Gastrocnemius medialis (tissue), 4 donors: ENCODE measurements at regions not wholly inside any gene's neighbourhood (a gene's known extent, or its start where the extent isn't known, plus 50 kb on each side); places are given as distances from the start of the nearest gene placed in this dataset.

Source experiments
- POLR2A ChIP-seq, 2 donors: fragments of 450-650 bp; IDR thresholded peaks; one replicate each; pipeline ENCODE4 v1.6.1; 2017; ENCODE audit warnings: antibody characterized with exemption in 2 of 2, mild to moderate bottlenecking in 2 of 2, moderate library complexity in 2 of 2
- TF ChIP-seq, protein P1 (sequence below), 5 experiments: fragments of 450-650 bp in 3 of 5; fragments of 200-600 bp in 2 of 5; sonication (generic) in 2 of 5; IDR thresholded peaks in 4 of 5; conservative IDR thresholded peaks in 1 of 5; 1 replicate in 4 of 5; 2 replicates in 1 of 5; pipeline ENCODE4 v1.5.1; 2016 to 2019; ENCODE audit warnings: antibody characterized with exemption in 5 of 5, mild to moderate bottlenecking in 3 of 5, moderate library complexity in 3 of 5

DNA sequence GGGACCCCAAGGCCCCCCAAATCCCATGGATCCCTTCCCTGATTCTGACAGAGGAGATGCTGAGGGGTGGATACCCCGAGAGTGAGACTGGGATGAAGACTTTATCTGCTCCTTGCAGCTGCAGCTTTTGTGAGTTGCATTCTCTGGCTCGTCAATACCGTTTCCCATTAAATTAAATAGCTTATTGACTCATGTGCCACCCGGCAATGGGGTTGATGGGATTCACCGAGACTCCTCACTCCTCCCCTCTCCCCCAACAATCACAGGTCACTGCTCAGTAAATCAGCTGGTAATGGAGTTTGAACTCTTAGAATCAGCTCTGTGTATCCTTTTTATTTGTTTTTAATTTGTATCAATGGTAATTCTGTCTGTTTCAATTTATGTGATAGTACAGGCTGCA lies 337.5 kb upstream of the PLXNA2 start:
- TF ChIP-seq, protein P1, sequence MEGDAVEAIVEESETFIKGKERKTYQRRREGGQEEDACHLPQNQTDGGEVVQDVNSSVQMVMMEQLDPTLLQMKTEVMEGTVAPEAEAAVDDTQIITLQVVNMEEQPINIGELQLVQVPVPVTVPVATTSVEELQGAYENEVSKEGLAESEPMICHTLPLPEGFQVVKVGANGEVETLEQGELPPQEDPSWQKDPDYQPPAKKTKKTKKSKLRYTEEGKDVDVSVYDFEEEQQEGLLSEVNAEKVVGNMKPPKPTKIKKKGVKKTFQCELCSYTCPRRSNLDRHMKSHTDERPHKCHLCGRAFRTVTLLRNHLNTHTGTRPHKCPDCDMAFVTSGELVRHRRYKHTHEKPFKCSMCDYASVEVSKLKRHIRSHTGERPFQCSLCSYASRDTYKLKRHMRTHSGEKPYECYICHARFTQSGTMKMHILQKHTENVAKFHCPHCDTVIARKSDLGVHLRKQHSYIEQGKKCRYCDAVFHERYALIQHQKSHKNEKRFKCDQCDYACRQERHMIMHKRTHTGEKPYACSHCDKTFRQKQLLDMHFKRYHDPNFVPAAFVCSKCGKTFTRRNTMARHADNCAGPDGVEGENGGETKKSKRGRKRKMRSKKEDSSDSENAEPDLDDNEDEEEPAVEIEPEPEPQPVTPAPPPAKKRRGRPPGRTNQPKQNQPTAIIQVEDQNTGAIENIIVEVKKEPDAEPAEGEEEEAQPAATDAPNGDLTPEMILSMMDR (IDR thresholded peaks at IDR 0.05 in 4 of 5, conservative IDR thresholded peaks at IDR 0.05 in 1 of 5), result no peak
- no peak for TF ChIP-seq POLR2A (IDR thresholded peaks at IDR 0.05)
